Mesendoderm (in vitro differentiated cells): ENCODE measurements at regions not wholly inside any gene's neighbourhood (a gene's known extent, or its start where the extent isn't known, plus 50 kb on each side); places are given as distances from the start of the nearest gene placed in this dataset.

Experiments
- DNase-seq: peaks from one replicate; pipeline ENCODE4 v3.0.0; 2013
- H2AK5ac ChIP-seq: 2 replicates; pipeline ENCODE4 v1.6.1; 2013; ENCODE audit warnings: low read length, inconsistent platforms
- H2BK120ac ChIP-seq: 2 replicates; pipeline ENCODE4 v1.6.1; 2013; ENCODE audit warnings: low read depth, mild to moderate bottlenecking, low read length, moderate library complexity, mixed read lengths
- H2BK15ac ChIP-seq: replicated peaks from 2 replicates; pipeline ENCODE4 v1.6.1; 2013; ENCODE audit warnings: low read depth, mild to moderate bottlenecking, moderate library complexity
- H2BK5ac ChIP-seq: 2 replicates; pipeline ENCODE4 v1.6.1; 2013; ENCODE audit warnings: low read length, inconsistent platforms
- H3K18ac ChIP-seq: 2 replicates; pipeline ENCODE4 v1.6.1; 2013; ENCODE audit warnings: mild to moderate bottlenecking, low read length, mixed read lengths
- H3K23ac ChIP-seq: one replicate; pipeline ENCODE4 v1.6.1; 2013; ENCODE audit warnings: low read length
- H3K27ac ChIP-seq: 2 replicates; pipeline ENCODE4 v1.5.1; 2013; ENCODE audit warnings: low read depth, mild to moderate bottlenecking, inconsistent platforms, low read length, moderate library complexity
- H3K27me3 ChIP-seq: 2 replicates; pipeline ENCODE4 v1.6.1; 2013; ENCODE audit warnings: low read length, control low read depth, mild to moderate bottlenecking, inconsistent platforms; ENCODE audit not compliant: insufficient read depth, poor library complexity
- H3K36me3 ChIP-seq: 2 replicates; pipeline ENCODE4 v1.6.1; 2013; ENCODE audit warnings: low read length, inconsistent platforms; ENCODE audit not compliant: control insufficient read depth, insufficient read depth
- H3K4ac ChIP-seq: one replicate; pipeline ENCODE4 v1.6.1; 2013; ENCODE audit warnings: low read depth, mild to moderate bottlenecking, low read length, moderate library complexity
- H3K4me1 ChIP-seq: 2 replicates; pipeline ENCODE4 v1.6.1; 2013; ENCODE audit warnings: low read depth, low read length, inconsistent platforms; ENCODE audit not compliant: control insufficient read depth
- H3K4me2 ChIP-seq: 2 replicates; pipeline ENCODE4 v1.6.1; 2013; ENCODE audit warnings: low read length
- H3K4me3 ChIP-seq: 2 replicates; pipeline ENCODE4 v1.5.1; 2013; ENCODE audit warnings: mild to moderate bottlenecking, low read length
- H3K56ac ChIP-seq: one replicate; pipeline ENCODE4 v1.6.1; 2013; ENCODE audit warnings: low read length
- H3K79me1 ChIP-seq: 2 replicates; pipeline ENCODE4 v1.6.1; 2013; ENCODE audit warnings: low read length, inconsistent platforms
- H3K79me2 ChIP-seq: 2 replicates; pipeline ENCODE4 v1.6.1; 2013; ENCODE audit warnings: mild to moderate bottlenecking, low read length; ENCODE audit not compliant: control insufficient read depth, insufficient read depth
- H3K9ac ChIP-seq: 2 replicates; pipeline ENCODE4 v1.6.1; 2013; ENCODE audit warnings: low read length, inconsistent platforms
- H4K5ac ChIP-seq: one replicate; pipeline ENCODE4 v1.6.1; 2013; ENCODE audit warnings: low read length
- H4K8ac ChIP-seq: one replicate; pipeline ENCODE4 v1.6.1; 2013; ENCODE audit warnings: low read depth, mild to moderate bottlenecking, control low read depth, low read length, moderate library complexity
- WGBS: extraction: QIAGEN DNeasy Blood & Tissue Kit; methylation state at CpG from one replicate; pipeline ENCODE4 v1.1.7; 2013; ENCODE audit warnings: low lambda C conversion rate, missing lambda C conversion rate; ENCODE audit not compliant: insufficient coverage; ENCODE audit errors: extremely low coverage; 5-methylcytosine and 5-hydroxymethylcytosine counted together

DNA sequence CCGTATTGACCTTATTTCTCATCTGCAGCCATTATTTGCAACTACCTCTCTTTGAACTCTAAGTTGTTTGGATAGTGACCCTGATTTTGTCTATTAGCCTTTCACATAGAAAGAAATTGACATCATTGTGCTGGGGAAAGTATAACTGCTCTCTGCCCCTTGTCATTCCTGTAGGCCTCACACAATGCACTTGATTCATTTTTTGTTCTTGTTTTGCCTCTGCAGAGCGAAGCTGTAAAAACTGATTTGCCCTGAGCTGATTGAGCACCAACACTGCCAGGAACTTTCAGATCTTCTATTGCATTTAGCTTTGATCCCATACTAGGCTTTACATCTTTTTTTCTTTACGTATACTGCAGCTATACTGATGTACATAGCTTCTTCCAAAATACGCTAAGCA, 167.2 kb upstream of the PTBP2 start:
- no peak overlapping the region for H3K27ac ChIP-seq
- WGBS, result no CpG with 5 or more reads among the region's 4 CpGs
- H3K23ac ChIP-seq, result no peak overlapping the region
- no peak overlapping the region for H3K4me2 ChIP-seq
- no peak overlapping the region for H2BK120ac ChIP-seq
- no peak overlapping the region for H2BK15ac ChIP-seq
- no peak overlapping the region for H4K8ac ChIP-seq
- H3K4ac ChIP-seq, result no peak overlapping the region
- no peak overlapping the region for H3K18ac ChIP-seq
- H3K56ac ChIP-seq, result no peak overlapping the region
- H4K5ac ChIP-seq, result no peak overlapping the region
- no peak overlapping the region for H2BK5ac ChIP-seq
- no peak overlapping the region for H3K9ac ChIP-seq
- H3K79me1 ChIP-seq, result no peaks in the 10 kb centered on the region
- DNase-seq, result no peak
- H3K27me3 ChIP-seq, result no peaks in the 10 kb centered on the region
- H3K4me1 ChIP-seq, result no peaks in the 10 kb centered on the region
- H2AK5ac ChIP-seq, result no peak overlapping the region
- H3K79me2 ChIP-seq, result no peaks in the 10 kb centered on the region
- H3K4me3 ChIP-seq, result no peak overlapping the region
- no peaks in the 10 kb centered on the region for H3K36me3 ChIP-seq

DNA sequence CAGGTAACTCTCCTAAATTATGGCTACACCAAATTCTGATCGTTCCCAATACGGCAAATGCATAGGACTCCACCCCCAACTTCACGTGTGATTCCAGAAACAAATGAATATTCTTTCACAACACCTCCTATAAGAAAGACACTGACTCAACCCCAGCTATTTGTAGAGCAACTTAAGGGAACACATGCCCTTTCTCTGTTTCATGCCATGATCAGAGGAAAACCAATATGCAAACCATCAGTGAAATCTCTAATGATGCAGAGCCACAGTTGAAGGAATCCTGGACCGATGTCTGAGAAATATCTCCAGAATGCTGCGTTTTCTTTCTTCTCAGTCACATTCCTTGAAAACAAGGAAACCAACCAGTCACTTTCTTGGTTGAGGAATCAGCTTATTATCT, 164.2 kb upstream of the PTBP2 start:
- no peak for DNase-seq
- WGBS, result no CpG with 5 or more reads among the region's 5 CpGs
- Histone ChIP-seq H3K79me2 (no peaks in the 10 kb centered on the region), H3K18ac (no peak overlapping the region), H2BK15ac (no peak overlapping the region), H2BK5ac (no peak overlapping the region), H2BK120ac (no peak overlapping the region), H3K27ac (no peak overlapping the region), H2AK5ac (no peak overlapping the region), H3K36me3 (no peaks in the 10 kb centered on the region), H4K5ac (no peak overlapping the region), H3K56ac (no peak overlapping the region), H3K27me3 (no peaks in the 10 kb centered on the region), H3K79me1 (no peaks in the 10 kb centered on the region), H3K4me2 (no peak overlapping the region), H3K9ac (no peak overlapping the region), H3K23ac (no peak overlapping the region), H4K8ac (no peak overlapping the region), H3K4me1 (no peaks in the 10 kb centered on the region), H3K4ac (no peak overlapping the region), H3K4me3 (no peak overlapping the region)

DNA sequence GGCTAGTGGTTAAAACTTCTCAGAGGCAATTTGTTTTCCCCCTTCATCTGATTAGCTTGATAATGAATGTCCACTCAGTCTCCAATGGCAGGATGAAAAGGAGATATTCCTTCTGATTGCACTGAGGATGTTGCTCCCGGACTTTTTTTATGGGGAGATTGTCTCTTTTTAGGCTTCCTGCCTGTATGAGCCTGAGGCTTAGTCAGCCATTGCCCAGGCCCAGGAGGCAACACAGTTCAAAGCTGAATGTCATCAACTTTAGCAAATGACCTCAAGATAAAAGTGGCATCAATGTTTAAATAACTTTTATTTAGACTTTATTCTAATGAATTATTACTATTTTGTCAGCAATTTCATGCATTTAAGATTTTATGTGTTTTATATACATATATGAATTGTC, 162.9 kb upstream of the PTBP2 start:
- no peak overlapping the region for H3K4me3 ChIP-seq
- no peak overlapping the region for H4K5ac ChIP-seq
- peak overlapping the region; percentile 60 for H3K18ac ChIP-seq
- no peaks in the 10 kb centered on the region for H3K27me3 ChIP-seq
- H3K9ac ChIP-seq, result no peak overlapping the region
- no peak overlapping the region for H3K56ac ChIP-seq
- no peak overlapping the region for H2BK120ac ChIP-seq
- H3K23ac ChIP-seq, result no peak overlapping the region
- WGBS, result no CpG with 5 or more reads among the region's 1 CpG
- no peak overlapping the region for H3K27ac ChIP-seq
- H3K79me2 ChIP-seq, result no peaks in the 10 kb centered on the region
- H2BK15ac ChIP-seq, result no peak overlapping the region
- no peaks in the 10 kb centered on the region for H3K36me3 ChIP-seq
- no peak for DNase-seq
- no peaks in the 10 kb centered on the region for H3K4me1 ChIP-seq
- H2AK5ac ChIP-seq, result no peak overlapping the region
- no peak overlapping the region for H2BK5ac ChIP-seq
- H4K8ac ChIP-seq, result no peak overlapping the region
- H3K4me2 ChIP-seq, result no peak overlapping the region
- H3K4ac ChIP-seq, result no peak overlapping the region
- H3K79me1 ChIP-seq, result no peaks in the 10 kb centered on the region

DNA sequence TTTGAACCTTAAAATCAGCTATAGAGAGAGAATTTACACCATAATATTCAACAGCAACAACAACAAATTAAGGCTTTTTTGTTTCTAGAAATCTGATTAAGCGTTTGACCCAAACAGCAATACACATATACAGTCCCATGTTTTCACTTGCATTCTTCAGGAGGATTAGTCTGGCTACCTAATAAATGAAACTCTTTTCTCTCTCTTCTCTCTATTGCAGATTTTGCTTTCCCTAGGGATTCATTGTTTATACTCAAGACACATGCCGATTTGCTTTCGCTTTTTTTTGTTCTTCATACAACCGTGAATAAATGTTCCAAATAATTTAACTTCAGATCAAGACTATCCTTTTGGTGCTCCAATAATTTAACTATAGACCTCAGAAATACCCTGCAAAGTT, 162.4 kb upstream of the PTBP2 start:
- H2BK120ac ChIP-seq, result no peak overlapping the region
- no peak overlapping the region for H3K18ac ChIP-seq
- no peak overlapping the region for H4K5ac ChIP-seq
- WGBS, result no CpG with 5 or more reads among the region's 4 CpGs
- no peaks in the 10 kb centered on the region for H3K4me1 ChIP-seq
- H2BK15ac ChIP-seq, result no peak overlapping the region
- no peak overlapping the region for H3K27ac ChIP-seq
- no peak overlapping the region for H3K4me3 ChIP-seq
- H2BK5ac ChIP-seq, result no peak overlapping the region
- H3K36me3 ChIP-seq, result no peaks in the 10 kb centered on the region
- H3K4me2 ChIP-seq, result no peak overlapping the region
- no peak overlapping the region for H3K4ac ChIP-seq
- no peaks in the 10 kb centered on the region for H3K27me3 ChIP-seq
- no peak overlapping the region for H4K8ac ChIP-seq
- no peak overlapping the region for H3K56ac ChIP-seq
- no peak for DNase-seq
- H3K23ac ChIP-seq, result no peak overlapping the region
- H3K79me1 ChIP-seq, result no peaks in the 10 kb centered on the region
- no peaks in the 10 kb centered on the region for H3K79me2 ChIP-seq
- H3K9ac ChIP-seq, result no peak overlapping the region
- no peak overlapping the region for H2AK5ac ChIP-seq

- H3K4ac ChIP-seq, result no peak overlapping the region
- no peak overlapping the region for H3K4me2 ChIP-seq
- H3K79me2 ChIP-seq, result no peaks in the 10 kb centered on the region
- H3K23ac ChIP-seq, result no peak overlapping the region
- H3K4me3 ChIP-seq, result no peak overlapping the region
- H4K5ac ChIP-seq, result no peak overlapping the region
- no peak overlapping the region for H2AK5ac ChIP-seq
- H2BK15ac ChIP-seq, result no peak overlapping the region
- DNase-seq, result peak; percentile 79
- H2BK120ac ChIP-seq, result no peak overlapping the region
- no peaks in the 10 kb centered on the region for H3K4me1 ChIP-seq
- no peaks in the 10 kb centered on the region for H3K79me1 ChIP-seq
- H2BK5ac ChIP-seq, result no peak overlapping the region
- peak overlapping the region; percentile 8 for H3K27ac ChIP-seq
- no peak overlapping the region for H3K18ac ChIP-seq
- no CpG with 5 or more reads among the region's 4 CpGs for WGBS
- no peak overlapping the region for H3K9ac ChIP-seq
- H3K36me3 ChIP-seq, result no peaks in the 10 kb centered on the region
- H3K27me3 ChIP-seq, result no peaks in the 10 kb centered on the region
- H3K56ac ChIP-seq, result no peak overlapping the region
- H4K8ac ChIP-seq, result no peak overlapping the region
Observed at GRCh38 chr1:96559707-96560596, 161.6 kb upstream of the PTBP2 start.

- Histone ChIP-seq H3K4ac (no peak overlapping the region), H3K36me3 (no peaks in the 10 kb centered on the region), H2BK120ac (no peak overlapping the region), H3K27ac (no peak overlapping the region), H3K18ac (no peak overlapping the region), H3K23ac (no peak overlapping the region), H2BK15ac (no peak overlapping the region), H3K4me1 (no peaks in the 10 kb centered on the region), H3K4me2 (no peak overlapping the region), H3K56ac (no peak overlapping the region), H2BK5ac (no peak overlapping the region), H4K8ac (no peak overlapping the region), H2AK5ac (no peak overlapping the region), H4K5ac (no peak overlapping the region), H3K79me1 (no peaks in the 10 kb centered on the region), H3K9ac (no peak overlapping the region), H3K4me3 (no peak overlapping the region), H3K79me2 (no peaks in the 10 kb centered on the region), H3K27me3 (no peaks in the 10 kb centered on the region)
- DNase-seq, result no peak
Observed at GRCh38 chr1:96562094-96562493, 159.5 kb upstream of the PTBP2 start.
